ENCODE measurements at regions not wholly inside any gene's neighbourhood (a gene's known extent, or its start where the extent isn't known, plus 50 kb on each side); places are given as distances from the start of the nearest gene placed in this dataset.

- Histone ChIP-seq H3K18ac (ENCODE audit: low read depth, low read length) (no peak overlapping the region), H2BK120ac (ENCODE audit: low read depth, low read length) (no peak overlapping the region), H3K27ac (ENCODE audit: insufficient read depth, low read length) (no peak overlapping the region), H3K36me3 (ENCODE audit: control insufficient read depth, insufficient read depth, low read length) (no peaks in the 10 kb centered on the region), H4K20me1 (ENCODE audit: insufficient read depth, low read length) (no peaks in the 10 kb centered on the region), H2AFZ (replicated peaks; ENCODE audit: low read length, poor library complexity) (no peak overlapping the region), H3K4me2 (ENCODE audit: low read depth, low read length) (no peak overlapping the region), H3K9me1 (ENCODE audit: insufficient read depth, low read length) (no peaks in the 10 kb centered on the region), H3K27me3 (ENCODE audit: control insufficient read depth, insufficient read depth, low read length) (no peaks in the 10 kb centered on the region), H2AK5ac (ENCODE audit: low read depth, low read length) (no peak overlapping the region), H3K9me3 (ENCODE audit: control insufficient read depth, insufficient read depth, low read length) (peaks cover 4% of the 10 kb centered on the region), H2BK5ac (ENCODE audit: low read depth, low read length, poor library complexity, severe bottlenecking) (no peak overlapping the region), H3K4ac (ENCODE audit: low read depth, low read length) (no peak overlapping the region), H3K23ac (ENCODE audit: low read depth, low read length) (no peak overlapping the region), H4K5ac (ENCODE audit: low read depth, low read length) (no peak overlapping the region), H3K4me3 (ENCODE audit: insufficient read depth, low read depth, low read length) (no peak overlapping the region), H3K4me1 (ENCODE audit: control insufficient read depth, insufficient read depth, low read length) (no peaks in the 10 kb centered on the region), H2AK9ac (replicated peaks; ENCODE audit: low read depth, low read length, poor library complexity) (no peak overlapping the region), H3K79me1 (ENCODE audit: low read depth in 1 of 2, low read length in 2 of 2) (no peaks in the 10 kb centered on the region), H4K91ac (ENCODE audit: insufficient read depth, low read depth, low read length) (no peak overlapping the region), H3K56ac (ENCODE audit: extremely low read depth, insufficient read depth, low read length) (no peak overlapping the region), H4K8ac (ENCODE audit: low read depth in 2 of 2, low read length in 2 of 2) (no peak overlapping the region), H3K14ac (replicated peaks; ENCODE audit: low read depth, low read length) (no peak overlapping the region), H2BK20ac (ENCODE audit: low read depth, low read length) (no peak overlapping the region), H3K9ac (ENCODE audit: low read depth, low read length) (no peak overlapping the region), H2BK15ac (ENCODE audit: low read depth, low read length) (no peak overlapping the region)
- intact Hi-C loops (cut with micrococcal nuclease) (no loop called here), dilution Hi-C loops (cut with HindIII; ENCODE audit: low sequenced_read_pairs, unreplicated experiment) (no loop called here), in situ Hi-C loops (cut with MboI; ENCODE audit: low sequenced_read_pairs) (no loop called here)
- no peak for TF ChIP-seq FOS (IDR thresholded peaks at IDR 0.05; ENCODE audit: low read depth, low read length)
- ChIA-PET POLR2A (ENCODE audit: unreplicated experiment) (no interaction called here), CTCF (interaction anchor here (1.2 kb wide), 1 partner anchor 11 kb away, joined by 4 read pairs; no protein-coding TSS in a partner anchor)
- DNase-seq (no peak), ATAC-seq (ENCODE audit: low read depth) (no peak)
- no TSS peak for BruUV-seq (replicated peaks)
- WGBS, 2 experiments (ENCODE audit: extremely low coverage in 2 of 2, insufficient read length in 1 of 2): no CpG with 5 or more reads among the region's 5 CpGs
Measured at GRCh38 chr7:52777051-52777822, 258.2 kb upstream of the POM121L12 start.
